Trophoblast cell (in vitro differentiated cells and primary cell): ENCODE measurements at regions not wholly inside any gene's neighbourhood (a gene's known extent, or its start where the extent isn't known, plus 50 kb on each side); places are given as distances from the start of the nearest gene placed in this dataset.

Source experiments
- DNase-seq, 2 donors: peaks; one replicate each; pipeline ENCODE4 v3.0.0-alpha.2; 2016
- H2AFZ ChIP-seq: 2 replicates; pipeline ENCODE4 v1.6.1; 2013; ENCODE audit warnings: low read length, moderate library complexity, mild to moderate bottlenecking; ENCODE audit not compliant: insufficient read depth, poor library complexity
- H2AK5ac ChIP-seq: 2 replicates; pipeline ENCODE4 v1.6.1; 2013; ENCODE audit warnings: mild to moderate bottlenecking, low read length
- H2BK120ac ChIP-seq: 2 replicates; pipeline ENCODE4 v1.6.1; 2013; ENCODE audit warnings: low read length, mild to moderate bottlenecking, moderate library complexity; ENCODE audit not compliant: insufficient read depth, poor library complexity
- H2BK12ac ChIP-seq: 2 replicates; pipeline ENCODE4 v1.6.1; 2013; ENCODE audit warnings: mild to moderate bottlenecking, low read length, moderate library complexity
- H2BK5ac ChIP-seq: 2 replicates; pipeline ENCODE4 v1.6.1; 2013; ENCODE audit warnings: low read length, low read depth, moderate library complexity, mild to moderate bottlenecking; ENCODE audit not compliant: poor library complexity
- H3K14ac ChIP-seq: 2 replicates; pipeline ENCODE4 v1.6.1; 2013; ENCODE audit warnings: mild to moderate bottlenecking, low read length
- H3K18ac ChIP-seq: 2 replicates; pipeline ENCODE4 v1.6.1; 2013; ENCODE audit warnings: mild to moderate bottlenecking, low read length
- H3K23ac ChIP-seq: 2 replicates; pipeline ENCODE4 v1.6.1; 2013; ENCODE audit warnings: low read length
- H3K27ac ChIP-seq: 2 replicates; pipeline ENCODE4 v1.5.1; 2013; ENCODE audit warnings: low read depth, mild to moderate bottlenecking, inconsistent platforms, low read length, moderate library complexity
- H3K27me3 ChIP-seq: 2 replicates; pipeline ENCODE4 v1.6.1; 2013; ENCODE audit warnings: inconsistent platforms, mild to moderate bottlenecking, low read length, moderate library complexity; ENCODE audit not compliant: insufficient read depth
- H3K36me3 ChIP-seq, 2 experiments: 1 replicate in 1 of 2; 2 replicates in 1 of 2; pipeline ENCODE4 v1.6.1; 2013; ENCODE audit warnings: low read length in 2 of 2, mild to moderate bottlenecking in 2 of 2, moderate library complexity in 1 of 2; ENCODE audit not compliant: insufficient read depth in 2 of 2, control insufficient read depth in 1 of 2
- H3K4ac ChIP-seq: 2 replicates; pipeline ENCODE4 v1.6.1; 2013; ENCODE audit warnings: low read depth, mild to moderate bottlenecking, low read length, moderate library complexity
- H3K4me1 ChIP-seq, 2 experiments: 1 replicate in 1 of 2; 2 replicates in 1 of 2; pipeline ENCODE4 v1.6.1; 2013; ENCODE audit warnings: low read length in 2 of 2, mild to moderate bottlenecking in 2 of 2, moderate library complexity in 1 of 2; ENCODE audit not compliant: insufficient read depth in 2 of 2, control insufficient read depth in 1 of 2
- H3K4me2 ChIP-seq: 2 replicates; pipeline ENCODE4 v1.6.1; 2013; ENCODE audit warnings: inconsistent platforms, mild to moderate bottlenecking, low read length, moderate library complexity
- H3K4me3 ChIP-seq: 2 replicates; pipeline ENCODE4 v1.5.1; 2013; ENCODE audit warnings: mild to moderate bottlenecking, low read depth, low read length, inconsistent platforms
- H3K79me1 ChIP-seq: one replicate; pipeline ENCODE4 v1.6.1; 2013; ENCODE audit warnings: low read length
- H3K79me2 ChIP-seq: 2 replicates; pipeline ENCODE4 v1.6.1; 2013; ENCODE audit warnings: low read length, mild to moderate bottlenecking; ENCODE audit not compliant: control insufficient read depth, insufficient read depth, poor library complexity
- H3K9ac ChIP-seq: 2 replicates; pipeline ENCODE4 v1.6.1; 2013; ENCODE audit warnings: mild to moderate bottlenecking, low read length
- H3K9me3 ChIP-seq: 2 replicates; pipeline ENCODE4 v1.6.1; 2013; ENCODE audit warnings: low read depth, mild to moderate bottlenecking, control low read depth, inconsistent platforms, low read length; ENCODE audit not compliant: insufficient read depth
- H4K12ac ChIP-seq: 2 replicates; pipeline ENCODE4 v1.6.1; 2013; ENCODE audit warnings: low read depth, mild to moderate bottlenecking, low read length, moderate library complexity
- H4K8ac ChIP-seq: 2 replicates; pipeline ENCODE4 v1.6.1; 2013; ENCODE audit warnings: low read depth, mild to moderate bottlenecking, low read length, moderate library complexity
- H4K91ac ChIP-seq: one replicate; pipeline ENCODE4 v1.6.1; 2013; ENCODE audit warnings: low read depth, mild to moderate bottlenecking, low read length, moderate library complexity
- WGBS: extraction: QIAGEN DNeasy Blood & Tissue Kit; methylation state at CpG from one replicate; pipeline ENCODE4 v1.1.7; 2013; ENCODE audit warnings: missing lambda C conversion rate; ENCODE audit not compliant: insufficient read length, insufficient coverage; ENCODE audit errors: extremely low coverage; 5-methylcytosine and 5-hydroxymethylcytosine counted together

DNA sequence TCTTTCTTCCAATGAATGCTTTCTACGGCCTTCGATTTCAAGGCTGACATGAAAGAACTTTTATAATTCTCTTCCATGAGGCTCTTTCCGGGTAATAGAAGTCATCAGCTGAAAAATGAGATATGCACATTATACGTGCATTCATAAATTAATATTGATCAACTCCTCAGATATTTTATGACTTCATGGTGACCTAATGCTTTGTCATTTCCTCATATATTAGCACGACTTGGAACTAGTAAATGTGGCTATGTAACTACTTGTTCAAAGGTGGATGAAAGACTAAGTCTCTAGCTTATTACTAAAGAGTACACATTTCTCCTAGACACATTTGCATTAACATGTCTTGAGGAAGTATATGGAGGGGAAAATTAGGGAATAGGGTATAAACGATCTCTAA is 168.8 kb downstream of the HDGFL1 start:
- Histone ChIP-seq H3K18ac (no peak overlapping the region), H2BK120ac (no peak overlapping the region), H3K79me2 (no peaks in the 10 kb centered on the region), H3K4ac (no peak overlapping the region), H3K23ac (no peak overlapping the region), H3K4me3 (no peak overlapping the region), H3K14ac (no peak overlapping the region), H3K36me3 (no peaks in the 10 kb centered on the region), H3K79me1 (no peaks in the 10 kb centered on the region), H3K27me3 (no peaks in the 10 kb centered on the region), H3K4me1 (peaks cover 0 to 2% of the 10 kb centered on the region in 2 experiments), H2AK5ac (no peak overlapping the region), H4K91ac (no peak overlapping the region), H2BK12ac (no peak overlapping the region), H3K27ac (no peak overlapping the region), H3K9ac (no peak overlapping the region), H2AFZ (no peak overlapping the region), H4K8ac (no peak overlapping the region), H3K4me2 (no peak overlapping the region), H3K9me3 (no peaks in the 10 kb centered on the region), H2BK5ac (no peak overlapping the region), H4K12ac (no peak overlapping the region)
- DNase-seq: no peak
- WGBS: no CpG with 5 or more reads among the region's 6 CpGs

DNA sequence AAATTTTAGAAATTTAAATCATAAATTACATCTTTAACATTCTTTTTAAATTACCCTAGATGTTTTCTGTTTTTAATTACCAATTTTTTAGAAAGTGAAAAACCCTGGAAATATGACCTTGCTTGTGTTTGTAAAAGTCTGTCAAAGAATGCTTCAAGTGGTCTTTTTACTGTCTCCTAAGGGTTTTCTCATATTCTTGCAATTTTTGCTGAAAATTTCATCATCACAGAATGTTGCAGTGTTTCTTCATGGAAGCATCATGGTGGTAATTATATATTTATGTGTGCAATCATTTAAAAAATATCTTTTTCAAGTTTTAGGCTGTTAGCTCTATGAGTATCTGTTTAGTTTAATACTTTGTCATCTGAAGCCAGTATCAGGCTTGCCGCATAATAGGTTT is 178.2 kb downstream of the HDGFL1 start:
- Histone ChIP-seq H4K8ac (no peak overlapping the region), H3K79me2 (no peaks in the 10 kb centered on the region), H3K4ac (no peak overlapping the region), H2BK12ac (no peak overlapping the region), H4K91ac (no peak overlapping the region), H3K79me1 (no peaks in the 10 kb centered on the region), H3K4me1 (no peaks in the 10 kb centered on the region), H3K4me2 (no peak overlapping the region), H2BK120ac (no peak overlapping the region), H2AFZ (no peak overlapping the region), H3K27ac (no peak overlapping the region), H3K23ac (no peak overlapping the region), H2BK5ac (no peak overlapping the region), H3K36me3 (no peaks in the 10 kb centered on the region), H3K9ac (no peak overlapping the region), H3K14ac (no peak overlapping the region), H3K18ac (no peak overlapping the region), H3K4me3 (no peak overlapping the region), H3K9me3 (no peaks in the 10 kb centered on the region), H3K27me3 (no peaks in the 10 kb centered on the region), H2AK5ac (no peak overlapping the region), H4K12ac (no peak overlapping the region)
- WGBS: no CpG with 5 or more reads among the region's 1 CpG
- no peak for DNase-seq

DNA sequence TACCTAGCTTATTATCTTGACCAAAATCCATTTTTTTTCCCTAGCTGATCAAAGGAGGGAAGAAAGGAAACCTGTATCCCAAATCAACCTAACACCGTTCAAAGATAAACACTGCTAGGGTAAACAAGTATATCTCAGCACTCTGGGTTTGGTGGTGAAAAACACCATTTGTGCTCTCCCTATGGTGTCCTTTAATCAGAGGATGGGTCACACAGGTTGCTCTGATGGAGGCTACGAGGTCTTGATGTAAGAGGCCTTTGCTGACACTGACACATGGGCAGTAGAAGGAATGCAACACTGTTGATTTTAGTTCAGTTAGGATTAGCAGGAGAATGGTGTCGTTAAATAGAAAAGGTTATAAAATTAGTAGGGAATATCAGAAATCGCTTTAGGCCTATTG is 179.3 kb downstream of the HDGFL1 start:
- Histone ChIP-seq H2BK12ac (no peak overlapping the region), H4K12ac (no peak overlapping the region), H3K4ac (no peak overlapping the region), H3K27ac (no peak overlapping the region), H3K18ac (no peak overlapping the region), H3K79me1 (no peaks in the 10 kb centered on the region), H2AK5ac (no peak overlapping the region), H2BK120ac (no peak overlapping the region), H3K4me1 (no peaks in the 10 kb centered on the region), H2BK5ac (no peak overlapping the region), H3K9me3 (no peaks in the 10 kb centered on the region), H3K4me3 (no peak overlapping the region), H2AFZ (no peak overlapping the region), H3K27me3 (no peaks in the 10 kb centered on the region), H3K9ac (no peak overlapping the region), H3K36me3 (no peaks in the 10 kb centered on the region), H3K4me2 (no peak overlapping the region), H4K91ac (no peak overlapping the region), H3K23ac (no peak overlapping the region), H3K79me2 (no peaks in the 10 kb centered on the region), H4K8ac (no peak overlapping the region), H3K14ac (no peak overlapping the region)
- WGBS: 83% methylated on average over 2 of the region's 4 CpGs
- no peak for DNase-seq

DNA sequence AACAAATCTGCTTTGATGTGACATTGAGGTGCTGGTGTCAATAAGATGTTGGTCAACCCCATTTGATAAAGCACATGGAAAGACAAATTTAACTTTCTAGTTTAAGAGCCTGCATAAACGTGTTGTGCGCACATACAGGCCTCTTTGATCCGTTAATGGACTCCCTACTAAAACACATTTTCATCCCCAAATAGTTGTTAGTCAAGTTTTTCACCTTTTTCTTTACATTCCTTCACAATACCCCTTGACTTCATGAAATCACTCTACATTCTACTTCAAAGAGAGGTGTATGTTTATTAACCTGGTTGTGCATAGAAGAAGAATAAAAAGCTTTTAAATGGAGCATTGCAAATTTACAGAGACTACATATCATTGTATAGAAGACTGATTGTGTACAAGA is 180.3 kb downstream of the HDGFL1 start:
- H3K27me3 ChIP-seq: no peaks in the 10 kb centered on the region
- no peaks in the 10 kb centered on the region for H3K4me1 ChIP-seq
- WGBS: no CpG with 5 or more reads among the region's 3 CpGs
- H3K23ac ChIP-seq: no peak overlapping the region
- no peak overlapping the region for H4K91ac ChIP-seq
- H2AK5ac ChIP-seq: no peak overlapping the region
- no peaks in the 10 kb centered on the region for H3K36me3 ChIP-seq
- H3K79me1 ChIP-seq: no peaks in the 10 kb centered on the region
- H2BK5ac ChIP-seq: no peak overlapping the region
- H4K8ac ChIP-seq: no peak overlapping the region
- H3K18ac ChIP-seq: no peak overlapping the region
- no peak overlapping the region for H3K9ac ChIP-seq
- H3K4me3 ChIP-seq: no peak overlapping the region
- H3K4me2 ChIP-seq: no peak overlapping the region
- no peak overlapping the region for H4K12ac ChIP-seq
- no peak overlapping the region for H3K27ac ChIP-seq
- no peak overlapping the region for H3K14ac ChIP-seq
- no peak overlapping the region for H2AFZ ChIP-seq
- no peak overlapping the region for H3K4ac ChIP-seq
- H3K79me2 ChIP-seq: no peaks in the 10 kb centered on the region
- H2BK120ac ChIP-seq: no peak overlapping the region
- DNase-seq: no peak
- no peak overlapping the region for H2BK12ac ChIP-seq
- no peaks in the 10 kb centered on the region for H3K9me3 ChIP-seq
